Thoracic aorta (tissue), 2 donors: ENCODE measurements at regions not wholly inside any gene's neighbourhood (a gene's known extent, or its start where the extent isn't known, plus 50 kb on each side); places are given as distances from the start of the nearest gene placed in this dataset.

Experiments
- ATAC-seq: fragments of 150-250 bp; one replicate; pipeline ENCODE4 v1.8.0; 2017; ENCODE audit warnings: low read depth; ENCODE audit not compliant: insufficient number of reproducible peaks, low FRiP score
- DNase-seq: peaks from one replicate; pipeline ENCODE4 v3.0.0-alpha.2; 2020; ENCODE audit warnings: low spot score
- H3K27ac ChIP-seq, 2 donors: fragments of 200-600 bp; sonication (generic); 1 replicate in 1 of 2; 2 replicates in 1 of 2; pipeline ENCODE4 v1.5.1; 2016; ENCODE audit warnings: mild to moderate bottlenecking in 2 of 2, moderate library complexity in 2 of 2
- H3K27me3 ChIP-seq: fragments of 200-600 bp; sonication (generic); replicated peaks from 2 replicates; pipeline ENCODE4 v1.6.0; 2016; ENCODE audit warnings: mild to moderate bottlenecking; ENCODE audit not compliant: insufficient read depth
- H3K36me3 ChIP-seq: fragments of 200-600 bp; sonication (generic); one replicate; pipeline ENCODE4 v1.5.1; 2016
- H3K4me1 ChIP-seq, 2 donors: fragments of 200-600 bp; sonication (generic); 1 replicate in 1 of 2; 2 replicates in 1 of 2; pipeline versions ENCODE4 v1.5.1 to v1.6.0; 2016; ENCODE audit warnings: low read depth in 2 of 2, mild to moderate bottlenecking in 1 of 2; ENCODE audit not compliant: control insufficient read depth in 1 of 2
- H3K4me3 ChIP-seq: fragments of 200-600 bp; sonication (generic); 2 replicates; pipeline ENCODE4 v1.5.1; 2016; ENCODE audit warnings: mild to moderate bottlenecking
- H3K9me3 ChIP-seq: fragments of 200-600 bp; sonication (generic); 2 replicates; pipeline ENCODE4 v1.5.1; 2016
- CTCF ChIP-seq: fragments of 200-600 bp; sonication (generic); IDR thresholded peaks from one replicate; pipeline ENCODE4 v1.5.1; 2019; ENCODE audit warnings: antibody characterized with exemption

GRCh38 chr3:127140501-127141460 lies 52.1 kb upstream of the PRR23E start:
- Histone ChIP-seq H3K27ac (no peak overlapping the region), H3K9me3 (no peaks in the 10 kb centered on the region), H3K4me3 (no peak overlapping the region), H3K36me3 (no peaks in the 10 kb centered on the region), H3K27me3 (no peaks in the 10 kb centered on the region), H3K4me1 (peaks cover 3 to 9% of the 10 kb centered on the region in 2 donors)
- ATAC-seq: no peak
- TF ChIP-seq CTCF: no peak
- DNase-seq: no peak

DNA sequence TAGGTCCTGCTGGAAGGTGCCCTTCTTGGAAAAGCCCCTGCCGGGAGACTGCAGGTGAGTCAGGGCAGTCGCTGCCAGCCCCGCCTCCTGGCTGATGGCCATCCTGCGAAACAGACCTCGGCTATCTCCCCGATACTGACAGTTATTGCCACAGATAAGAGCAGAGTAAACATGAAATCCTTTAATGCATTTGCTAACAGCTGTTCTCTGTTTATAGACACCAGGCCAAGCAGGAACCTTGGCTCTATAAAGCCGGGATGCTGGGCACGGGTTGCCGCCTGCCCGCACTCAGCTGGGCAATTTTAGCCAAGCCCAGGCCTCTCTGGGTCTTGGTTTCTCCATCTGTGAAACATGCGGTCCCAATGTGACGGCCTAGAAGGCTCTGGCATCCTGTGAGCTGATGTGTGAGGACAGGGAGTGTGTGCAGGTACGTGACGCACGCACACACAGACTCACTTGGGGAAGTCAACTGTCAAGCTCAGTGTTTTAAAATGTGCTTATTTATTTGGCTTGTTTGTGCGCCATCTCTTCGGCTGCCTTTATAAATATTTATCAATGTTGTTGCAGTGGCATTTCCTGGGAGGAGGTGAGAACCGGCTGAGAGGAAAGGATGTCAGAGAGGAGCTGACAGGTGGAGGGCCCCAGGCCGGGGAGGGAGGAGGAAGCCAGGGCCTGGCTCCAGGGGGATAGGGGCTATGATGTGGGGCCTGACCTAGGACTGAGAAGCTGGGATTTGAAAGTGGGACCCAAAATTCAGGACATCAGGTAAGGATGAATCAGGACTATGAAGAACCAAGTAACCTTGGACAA lies 50.8 kb upstream of the PRR23E start:
- no peak overlapping the region for H3K4me3 ChIP-seq
- no peak for TF ChIP-seq CTCF
- H3K9me3 ChIP-seq: no peaks in the 10 kb centered on the region
- no peak overlapping the region for H3K27ac ChIP-seq
- no peaks in the 10 kb centered on the region for H3K36me3 ChIP-seq
- DNase-seq (no peak), ATAC-seq (no peak)
- no peaks in the 10 kb centered on the region for H3K27me3 ChIP-seq
- H3K4me1 ChIP-seq: peaks cover 3 to 8% of the 10 kb centered on the region in 2 donors
